Choroid plexus epithelial cell (primary cell): ENCODE measurements at regions not wholly inside any gene's neighbourhood (a gene's known extent, or its start where the extent isn't known, plus 50 kb on each side); places are given as distances from the start of the nearest gene placed in this dataset.
"Not testable (repeated sequence)": the region's sequence is repeated elsewhere in the genome, so short reads cannot be mapped to it uniquely, and the experiment has no call there.

Experiments used
- DNase-seq: peaks from one replicate; pipeline ENCODE4 v3.0.0-alpha.2; 2010; ENCODE audit warnings: low read depth
- H3K4me3 ChIP-seq: 2 replicates; pipeline ENCODE4 v1.5.1; 2011; ENCODE audit warnings: low read depth, mild to moderate bottlenecking, control low read depth, low read length, moderate library complexity
- TF ChIP-seq, protein P1 (sequence below): conservative IDR thresholded peaks from 2 replicates; pipeline ENCODE4 v1.5.1; 2011; ENCODE audit warnings: low read depth, mild to moderate bottlenecking, control low read depth, inconsistent platforms, low read length, moderate library complexity

DNA sequence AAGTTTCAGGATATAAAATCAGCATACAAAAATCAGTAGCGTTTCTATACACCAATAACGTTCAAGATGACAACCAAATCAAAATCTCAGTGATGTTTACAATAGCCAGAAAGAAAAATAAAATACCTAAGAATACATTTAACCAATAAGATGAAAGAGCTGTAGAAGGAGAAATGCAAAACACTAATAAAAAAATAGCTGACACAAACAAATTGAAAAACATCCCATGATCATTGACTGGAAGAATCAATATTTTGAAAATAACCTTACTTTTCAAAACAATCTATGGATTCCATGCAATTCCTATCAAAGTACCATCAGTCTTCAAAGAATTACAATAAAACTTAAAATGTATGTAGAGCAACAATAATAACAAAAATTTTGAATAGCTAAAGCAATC is 1096.3 kb downstream of the FAT4 start:
- DNase-seq, result no peak
- no peak overlapping the region for H3K4me3 ChIP-seq
- TF ChIP-seq, protein P1, sequence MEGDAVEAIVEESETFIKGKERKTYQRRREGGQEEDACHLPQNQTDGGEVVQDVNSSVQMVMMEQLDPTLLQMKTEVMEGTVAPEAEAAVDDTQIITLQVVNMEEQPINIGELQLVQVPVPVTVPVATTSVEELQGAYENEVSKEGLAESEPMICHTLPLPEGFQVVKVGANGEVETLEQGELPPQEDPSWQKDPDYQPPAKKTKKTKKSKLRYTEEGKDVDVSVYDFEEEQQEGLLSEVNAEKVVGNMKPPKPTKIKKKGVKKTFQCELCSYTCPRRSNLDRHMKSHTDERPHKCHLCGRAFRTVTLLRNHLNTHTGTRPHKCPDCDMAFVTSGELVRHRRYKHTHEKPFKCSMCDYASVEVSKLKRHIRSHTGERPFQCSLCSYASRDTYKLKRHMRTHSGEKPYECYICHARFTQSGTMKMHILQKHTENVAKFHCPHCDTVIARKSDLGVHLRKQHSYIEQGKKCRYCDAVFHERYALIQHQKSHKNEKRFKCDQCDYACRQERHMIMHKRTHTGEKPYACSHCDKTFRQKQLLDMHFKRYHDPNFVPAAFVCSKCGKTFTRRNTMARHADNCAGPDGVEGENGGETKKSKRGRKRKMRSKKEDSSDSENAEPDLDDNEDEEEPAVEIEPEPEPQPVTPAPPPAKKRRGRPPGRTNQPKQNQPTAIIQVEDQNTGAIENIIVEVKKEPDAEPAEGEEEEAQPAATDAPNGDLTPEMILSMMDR, result no peak

DNA sequence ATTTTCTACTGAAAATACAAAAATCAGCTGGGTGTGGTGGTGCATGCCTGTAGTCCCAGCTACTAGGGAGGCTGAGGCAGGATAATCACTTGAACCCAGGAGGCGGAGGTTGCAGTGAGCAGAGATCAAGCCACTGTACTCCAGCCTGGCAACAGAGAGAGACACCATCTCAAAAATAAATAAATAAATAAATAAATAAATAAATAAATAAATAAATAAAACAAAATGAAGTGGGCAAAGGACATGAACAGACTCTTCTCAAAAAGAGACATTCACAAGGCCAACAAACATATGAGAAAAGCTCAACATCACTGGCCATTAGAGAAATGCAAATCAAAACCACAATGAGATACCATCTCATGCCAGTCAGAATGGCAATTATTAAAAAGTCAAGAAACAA is 1097.6 kb downstream of the FAT4 start:
- not testable (repeated sequence) for H3K4me3 ChIP-seq, DNase-seq

DNA sequence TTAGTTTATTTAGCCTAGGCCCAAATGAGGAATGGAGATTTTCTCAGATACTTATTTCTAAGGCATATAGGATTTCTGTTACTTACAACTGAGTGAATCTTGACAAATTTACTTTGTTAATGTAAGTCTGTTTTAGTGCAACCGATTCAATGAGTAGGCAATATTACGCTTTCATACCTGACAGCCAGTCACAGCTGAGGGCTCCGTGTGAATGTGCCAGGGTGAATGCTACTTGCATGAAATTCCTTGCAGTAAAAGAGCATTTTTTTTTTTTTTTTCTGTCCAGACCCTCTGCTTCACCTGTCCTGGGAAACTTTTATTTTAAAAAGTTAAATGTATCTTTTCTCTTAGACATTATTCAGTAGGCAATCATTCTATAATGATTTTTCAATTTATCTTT is 1100.0 kb downstream of the FAT4 start:
- TF ChIP-seq, protein P1, result no peak
- DNase-seq, result no peak
- no peak overlapping the region for H3K4me3 ChIP-seq

DNA sequence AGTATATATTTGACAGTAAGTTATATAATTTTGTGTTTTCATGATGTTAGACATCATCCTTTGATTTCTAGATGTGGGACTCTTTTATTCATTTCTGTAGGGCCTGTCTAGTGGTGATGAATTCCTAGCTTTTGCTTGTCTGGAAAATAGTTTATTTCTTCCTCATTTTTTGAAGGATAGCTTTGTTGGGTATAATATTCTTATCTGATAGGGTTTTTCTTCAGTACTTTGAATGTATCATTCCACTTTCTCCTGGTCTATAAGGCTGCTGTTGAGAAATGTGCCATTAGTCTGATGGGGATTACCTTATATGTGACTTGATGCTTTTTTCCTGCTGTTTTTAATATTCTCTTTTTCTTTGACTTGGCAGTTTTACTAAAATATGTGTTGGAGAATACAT is 1104.5 kb downstream of the FAT4 start:
- DNase-seq, result no peak
- TF ChIP-seq, protein P1, result no peak
- H3K4me3 ChIP-seq, result no peak overlapping the region

DNA sequence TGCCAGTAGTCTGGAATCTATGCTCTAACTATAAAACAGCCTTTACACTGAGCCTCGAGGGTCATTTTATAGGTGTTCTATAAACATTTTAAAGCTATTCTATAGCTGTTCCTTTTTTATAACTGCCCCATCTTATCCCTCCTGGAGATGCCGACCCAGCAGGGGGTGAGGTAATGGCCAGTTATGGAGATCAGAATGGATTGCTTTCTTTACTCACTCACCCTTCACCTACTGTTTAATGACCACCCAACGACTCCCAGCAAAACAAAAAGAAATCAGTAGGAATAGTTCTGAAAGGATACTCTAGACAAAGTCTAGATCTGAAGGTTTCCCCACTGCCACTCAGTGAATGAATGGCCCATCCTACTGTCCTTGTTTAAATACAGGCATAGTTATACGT is 1113.1 kb downstream of the FAT4 start:
- no peak for DNase-seq
- TF ChIP-seq, protein P1, result no peak

DNA sequence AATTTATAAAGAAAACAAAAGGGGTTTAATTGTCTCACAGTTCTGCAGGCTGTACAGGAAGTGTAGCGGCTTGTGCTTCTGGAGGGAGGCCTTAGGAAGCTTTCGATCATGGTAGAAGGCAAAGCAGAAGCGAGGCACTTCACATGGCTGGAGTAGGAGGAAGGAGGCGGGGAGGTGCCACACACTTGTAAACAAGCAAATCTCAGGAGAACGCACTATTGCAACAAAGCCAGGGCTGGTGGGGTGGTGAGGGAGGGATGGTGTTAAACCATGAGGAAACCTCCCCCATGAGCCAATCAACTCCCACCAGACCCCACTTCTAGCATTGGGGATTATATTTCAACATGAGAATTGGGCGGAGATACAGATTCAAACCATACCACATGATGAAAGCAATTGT is 1116.3 kb downstream of the FAT4 start:
- no peak for DNase-seq
- TF ChIP-seq, protein P1, result no peak
- H3K4me3 ChIP-seq, result no peak overlapping the region

More for the DNA sequence above, 1113.1 kb downstream of the FAT4 start:
- no peak overlapping the region for H3K4me3 ChIP-seq

DNA sequence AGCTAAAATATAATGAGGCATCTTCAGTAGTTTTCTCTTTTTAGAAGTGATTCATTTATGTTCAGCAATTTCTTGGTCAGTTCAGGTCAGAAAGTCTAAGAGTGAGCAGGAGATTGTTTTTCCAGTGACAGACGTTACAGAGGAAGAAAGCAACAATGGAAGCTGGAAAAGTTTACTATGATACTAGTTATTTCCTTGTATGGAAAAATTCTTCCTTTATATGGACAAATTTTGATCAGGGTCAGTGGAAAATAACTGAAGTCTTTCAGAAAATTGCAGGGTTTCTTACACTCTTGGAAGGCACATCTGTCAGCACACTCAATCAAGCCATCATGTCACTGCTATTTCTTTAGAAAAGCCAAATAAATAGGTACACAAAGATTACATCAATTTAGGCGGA is 1120.7 kb downstream of the FAT4 start:
- no peak overlapping the region for H3K4me3 ChIP-seq
- TF ChIP-seq, protein P1, result no peak

DNA sequence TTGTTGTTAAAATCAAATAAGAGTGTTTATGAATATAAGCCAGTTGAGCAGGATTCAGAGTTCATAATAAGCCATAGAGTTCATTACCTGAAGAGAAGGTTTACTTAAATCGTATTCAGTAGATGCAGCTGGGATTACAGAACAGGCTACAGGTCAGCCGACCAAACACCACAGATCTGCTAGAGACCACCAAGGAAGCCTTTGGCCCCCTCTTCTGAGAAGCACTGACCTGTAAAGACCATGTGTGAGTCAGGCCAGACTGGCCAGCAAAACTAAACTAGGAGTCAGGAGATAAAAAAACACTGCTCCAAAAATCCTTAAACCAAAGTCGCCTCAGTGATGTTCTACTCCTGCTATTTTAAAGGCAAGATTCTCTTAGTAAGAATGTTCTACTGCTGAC is 1125.5 kb downstream of the FAT4 start:
- no peak for DNase-seq
- H3K4me3 ChIP-seq, result no peak overlapping the region
- TF ChIP-seq, protein P1, result no peak

More for the DNA sequence above, 1120.7 kb downstream of the FAT4 start:
- no peak for DNase-seq
